Left kidney (tissue), 1 donor: ENCODE measurements at regions not wholly inside any gene's neighbourhood (a gene's known extent, or its start where the extent isn't known, plus 50 kb on each side); places are given as distances from the start of the nearest gene placed in this dataset.
"Not testable (repeated sequence)": the region's sequence is repeated elsewhere in the genome, so short reads cannot be mapped to it uniquely, and the experiment has no call there.

Source experiments
- DNase-seq: peaks from one replicate; pipeline ENCODE4 v3.0.0-alpha.2; 2013

DNA sequence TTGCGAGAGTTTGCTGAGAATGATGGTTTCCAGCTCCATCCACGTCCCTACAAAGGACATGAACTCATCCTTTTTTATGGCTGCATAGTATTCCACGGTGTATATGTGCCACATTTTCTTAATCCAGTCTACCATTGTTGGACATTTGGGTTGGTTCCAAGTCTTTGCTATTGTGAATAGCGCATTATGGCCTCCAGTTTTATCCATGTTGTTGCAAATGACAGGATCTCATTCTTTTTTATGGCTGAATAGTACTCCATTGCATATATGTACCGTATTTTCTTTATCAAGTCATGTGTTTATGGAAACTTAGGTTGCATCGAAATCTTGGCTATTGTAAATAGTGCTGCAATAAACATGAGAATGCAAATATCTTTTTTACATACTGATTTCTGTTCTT, 266.1 kb upstream of the STXBP6 start:
- DNase-seq, result not testable (repeated sequence)

DNA sequence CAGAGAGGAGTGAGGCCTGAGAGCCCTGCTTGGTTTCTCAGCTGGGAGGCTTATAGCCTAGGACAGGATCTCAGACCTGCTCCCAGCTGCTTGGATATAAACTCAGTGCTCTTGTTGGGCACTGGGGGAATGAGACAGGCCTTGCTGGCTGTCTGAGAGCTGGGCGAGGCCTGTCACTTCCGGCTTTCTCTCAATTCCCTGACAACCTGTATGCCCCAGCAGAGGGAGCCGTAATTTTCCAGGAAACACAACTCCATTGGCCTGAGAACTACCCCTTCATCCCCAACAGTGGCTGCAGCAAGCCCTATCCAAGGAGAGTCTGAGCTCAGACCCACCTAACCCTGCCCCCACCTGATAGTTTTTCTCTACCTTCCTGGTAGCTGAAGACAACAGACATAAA, 258.3 kb upstream of the STXBP6 start:
- no peak for DNase-seq

DNA sequence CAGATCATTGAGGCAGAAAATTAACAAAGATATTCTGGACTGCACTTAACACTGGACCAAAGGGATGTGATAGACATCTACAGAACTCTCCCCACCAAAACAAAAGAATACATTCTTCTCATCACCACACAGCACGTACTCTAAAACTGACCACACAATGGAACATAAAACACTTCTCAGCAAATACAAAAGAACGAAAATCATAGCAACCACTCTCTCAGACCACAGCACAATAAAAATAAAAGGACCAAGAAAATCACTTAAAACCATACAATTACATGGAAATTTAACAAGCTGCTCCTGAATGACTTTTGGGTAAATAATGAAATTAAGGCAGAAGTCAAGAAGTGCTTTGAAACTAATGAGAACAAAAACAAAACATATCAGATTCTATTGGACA, 254.0 kb upstream of the STXBP6 start:
- no peak for DNase-seq

DNA sequence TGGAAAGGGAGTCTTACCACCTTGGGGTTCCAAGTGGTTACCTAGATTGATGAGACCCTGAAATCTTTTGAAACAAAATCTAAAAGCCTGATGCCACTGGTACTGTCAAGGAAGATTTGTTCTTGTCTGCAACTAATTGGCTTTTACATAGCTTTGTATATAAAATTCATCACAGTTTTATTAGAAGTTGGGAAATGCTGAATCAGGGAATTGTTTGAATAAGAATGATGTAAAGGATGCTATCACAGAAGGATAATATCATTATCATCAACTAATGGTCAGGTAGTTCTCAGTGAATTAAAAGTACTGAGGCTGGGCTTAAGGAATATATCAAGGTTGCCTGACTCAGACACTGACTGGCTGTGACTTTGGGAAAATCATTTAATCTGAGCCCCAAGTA, 248.3 kb upstream of the STXBP6 start:
- DNase-seq, result no peak

DNA sequence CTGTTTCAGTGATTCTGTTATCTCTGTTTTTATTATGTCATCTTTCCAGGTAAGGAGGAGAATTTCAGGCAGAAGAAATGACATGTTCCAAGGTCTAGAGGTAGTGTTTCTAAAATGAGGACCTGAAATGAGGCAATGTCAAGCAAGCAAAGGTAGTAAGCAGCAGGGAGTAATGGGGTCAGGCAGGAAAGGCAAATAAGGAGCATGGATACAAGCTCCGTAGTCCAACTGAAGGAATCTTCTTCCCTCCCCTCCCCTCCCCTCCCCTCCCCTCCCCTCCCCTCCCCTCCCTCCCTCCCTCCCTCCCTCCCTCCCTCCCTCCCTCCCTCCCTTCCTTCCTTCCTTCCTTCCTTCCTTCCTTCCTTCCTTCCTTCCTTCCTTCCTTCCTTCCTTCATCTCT, 240.2 kb upstream of the STXBP6 start:
- not testable (repeated sequence) for DNase-seq

DNA sequence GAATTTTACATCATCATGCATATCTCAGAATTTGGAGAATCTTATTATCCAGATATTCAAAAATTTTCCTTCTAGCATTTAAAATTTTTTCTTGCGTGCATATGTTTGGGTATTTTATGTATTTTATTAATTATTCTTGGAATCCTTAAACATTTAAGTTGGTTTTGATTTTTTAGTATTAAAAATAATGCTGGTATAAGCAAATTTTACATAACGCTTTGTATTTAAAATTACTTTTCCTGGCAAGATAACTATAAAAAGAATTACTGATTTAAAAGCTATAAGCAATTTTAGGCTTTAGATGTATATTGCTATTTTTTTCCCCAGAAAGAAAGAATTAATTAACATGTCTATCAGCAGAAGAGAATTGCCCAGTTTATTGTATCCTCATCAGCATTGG, 224.6 kb upstream of the STXBP6 start:
- no peak for DNase-seq

DNA sequence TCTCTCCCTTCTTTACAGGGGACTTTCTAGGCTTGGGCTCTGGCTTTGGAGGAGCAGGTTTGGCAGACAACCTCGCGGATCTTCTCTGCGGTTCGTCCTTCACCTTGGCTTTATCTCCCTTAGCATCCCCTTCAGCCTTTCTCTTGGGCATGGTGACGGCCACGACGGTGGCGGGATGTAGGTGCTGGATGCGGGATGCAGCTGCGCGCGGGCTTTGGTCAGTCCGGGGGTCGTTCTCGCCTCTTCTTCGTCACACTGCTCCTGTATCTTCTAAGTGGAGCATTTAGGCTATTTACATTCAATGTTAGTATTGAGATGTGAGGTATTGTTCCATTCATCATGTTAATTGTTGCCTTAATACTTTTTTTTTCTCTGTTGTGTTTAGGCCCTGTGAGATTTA, 217.2 kb upstream of the STXBP6 start:
- DNase-seq, result no peak

DNA sequence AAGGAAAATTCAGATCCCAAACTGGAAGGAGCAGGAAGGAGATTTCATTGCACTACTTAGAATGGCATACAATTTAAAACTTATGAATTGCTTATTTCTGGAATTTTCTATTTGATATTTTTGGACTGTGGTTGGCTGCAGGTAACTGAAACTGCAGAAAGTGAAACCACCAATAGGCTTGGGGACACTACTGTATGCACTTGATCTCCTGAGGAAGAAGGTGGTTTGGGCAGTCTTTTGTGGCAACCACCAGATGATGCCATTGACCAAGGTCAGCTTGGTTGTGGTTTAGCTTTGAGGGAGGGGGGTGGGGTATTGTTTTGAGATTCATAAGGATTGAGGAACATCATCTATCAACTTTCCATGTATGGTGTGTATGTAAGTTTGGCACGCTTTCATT, 209.5 kb upstream of the STXBP6 start:
- no peak for DNase-seq

DNA sequence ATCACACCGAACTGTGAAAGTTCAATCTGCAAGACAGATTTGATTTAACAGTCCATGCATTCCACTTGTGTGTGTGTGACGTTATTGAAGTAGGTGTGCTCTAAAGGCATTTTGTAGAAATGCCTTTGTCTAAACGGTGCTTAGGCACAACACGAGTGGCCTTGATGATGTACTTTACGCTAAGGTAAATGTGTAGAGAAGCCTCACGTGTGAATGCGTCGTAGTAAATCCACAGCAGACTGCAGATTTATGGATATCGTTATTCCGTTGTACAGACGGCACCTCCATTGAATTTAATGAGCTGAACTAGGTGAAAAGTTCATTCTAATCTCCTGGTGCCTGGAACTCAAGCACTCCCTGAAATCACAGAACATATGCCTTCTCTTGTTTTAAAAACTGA, 202.8 kb upstream of the STXBP6 start:
- DNase-seq, result no peak

DNA sequence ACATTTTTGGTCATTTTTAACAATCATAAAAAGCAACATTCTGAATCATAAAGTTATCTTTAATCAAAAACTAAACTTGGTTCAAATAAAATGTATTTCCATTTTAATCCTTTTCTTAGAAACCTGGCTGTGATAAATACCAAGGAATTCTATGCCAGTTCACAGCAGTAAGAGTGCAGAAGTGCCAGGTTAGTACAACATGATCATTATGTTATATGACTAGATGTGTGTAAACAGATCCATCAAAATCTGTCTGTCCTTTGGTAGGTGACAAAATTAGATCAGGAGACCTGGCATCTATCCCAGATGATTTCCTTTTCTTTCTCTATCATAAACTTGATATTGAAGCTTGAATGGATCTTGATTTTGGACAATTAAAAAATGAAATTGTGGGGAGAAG, 200.6 kb upstream of the STXBP6 start:
- DNase-seq, result no peak

DNA sequence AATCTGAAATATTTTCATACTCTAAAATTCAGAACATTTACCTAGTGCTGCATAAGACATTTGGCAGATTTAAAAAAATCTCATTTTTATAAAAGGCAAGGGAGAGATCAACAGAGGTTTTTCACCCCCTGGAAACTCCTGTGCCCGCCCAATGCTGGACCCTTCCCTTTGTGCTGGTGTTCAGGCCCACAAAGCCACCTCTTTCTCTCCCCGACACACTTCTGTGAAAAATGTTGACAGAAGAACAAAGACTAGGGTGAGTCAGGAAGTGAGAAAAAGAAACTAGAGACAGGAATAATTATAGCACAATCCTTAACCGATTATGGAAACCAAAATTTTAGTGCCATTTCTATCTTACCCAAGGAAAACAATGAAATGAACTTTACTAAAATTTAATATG, 197.7 kb upstream of the STXBP6 start:
- no peak for DNase-seq

DNA sequence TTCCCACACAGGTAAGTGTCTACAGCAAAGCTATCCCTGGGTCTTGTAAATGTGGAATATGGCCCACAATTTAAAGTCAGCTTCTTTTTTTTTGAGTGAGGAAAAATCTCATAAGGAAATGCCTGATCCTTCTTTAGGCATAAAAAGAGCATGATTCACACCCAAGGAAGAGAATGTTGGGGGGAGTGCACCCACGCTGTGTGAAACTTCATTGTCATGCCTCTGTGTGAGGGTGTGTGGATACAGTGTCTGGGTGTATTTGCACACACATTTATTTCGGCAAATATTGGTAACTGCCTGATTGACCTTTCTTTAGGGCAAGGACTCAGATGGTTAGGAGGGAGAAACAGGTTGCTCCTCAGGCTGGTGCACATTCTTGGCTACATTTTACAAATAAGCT, 196.8 kb upstream of the STXBP6 start:
- no peak for DNase-seq

DNA sequence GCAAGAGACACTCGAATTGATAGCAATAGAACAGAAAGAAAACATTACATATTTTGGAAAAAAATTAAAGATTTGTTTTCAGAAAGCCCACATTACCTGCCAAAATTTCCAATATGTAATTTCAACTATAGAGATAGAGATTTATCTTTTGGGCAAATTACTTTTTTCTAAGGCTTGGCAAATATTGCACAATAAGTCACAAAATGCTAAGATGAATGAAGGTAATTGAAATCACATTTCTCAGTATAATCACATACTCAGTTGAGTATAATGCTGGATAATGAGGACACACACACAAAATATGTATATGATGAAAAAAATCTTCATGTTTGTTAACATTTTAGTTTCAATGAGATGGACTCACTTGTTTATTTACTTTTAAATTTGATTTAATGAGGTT, 189.2 kb upstream of the STXBP6 start:
- DNase-seq, result no peak

DNA sequence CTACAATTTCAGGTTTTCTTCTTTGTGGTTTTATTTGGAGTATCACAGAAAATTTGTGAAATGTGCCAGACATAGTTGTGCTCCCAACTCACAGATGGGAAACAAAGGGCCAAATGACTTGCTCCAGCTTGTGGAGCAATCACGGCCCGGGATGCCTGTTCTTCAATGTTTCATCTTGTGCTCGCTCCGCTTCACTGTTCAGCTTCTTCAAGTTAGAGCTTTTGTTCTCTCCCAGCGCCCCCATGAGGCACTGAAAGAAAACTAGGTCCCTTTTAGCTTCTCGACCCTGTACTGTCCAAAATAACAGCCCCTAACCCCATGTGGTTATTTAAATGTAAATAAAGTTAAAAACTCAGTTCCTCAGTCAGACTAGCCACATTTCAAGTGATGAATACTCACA, 187.9 kb upstream of the STXBP6 start:
- DNase-seq, result peak; percentile 20

DNA sequence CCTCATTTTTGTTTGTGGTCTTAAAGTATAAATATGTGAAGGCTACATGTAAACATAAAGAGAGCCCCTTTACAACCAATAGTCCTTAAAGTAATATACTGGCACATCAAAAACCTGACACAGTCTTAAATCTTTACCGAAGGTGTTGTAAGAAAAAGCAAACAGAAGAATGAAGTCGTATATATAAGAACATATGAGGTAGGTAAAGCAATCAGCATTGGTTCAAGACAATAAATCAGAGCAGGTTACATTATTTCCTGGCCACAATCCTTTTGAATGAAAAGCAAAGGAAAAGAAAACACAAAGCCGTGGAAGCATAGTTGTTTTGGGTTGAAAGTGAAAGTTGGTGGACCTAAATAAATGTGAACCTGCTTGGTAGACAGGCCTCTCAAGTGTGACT, 183.7 kb upstream of the STXBP6 start:
- no peak for DNase-seq

DNA sequence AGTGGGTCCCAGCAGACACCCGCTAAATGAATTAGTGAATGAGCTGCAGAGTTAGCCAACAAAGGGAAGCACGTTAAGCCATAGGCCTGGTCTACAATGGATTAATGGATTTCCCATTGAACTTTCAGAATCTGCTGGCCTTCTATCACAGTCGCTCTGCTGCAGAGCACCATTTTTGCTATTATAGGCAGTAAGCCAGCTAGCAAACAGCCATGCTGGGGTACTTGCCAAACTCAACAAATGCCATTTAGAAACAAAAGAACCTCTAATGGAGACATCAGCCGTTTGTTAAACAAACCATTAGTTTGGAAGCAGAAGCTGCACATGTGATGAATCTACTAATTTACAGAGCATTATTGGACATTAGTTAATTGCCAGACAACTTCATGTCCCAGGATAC, 181.1 kb upstream of the STXBP6 start:
- peak; percentile 28 for DNase-seq

DNA sequence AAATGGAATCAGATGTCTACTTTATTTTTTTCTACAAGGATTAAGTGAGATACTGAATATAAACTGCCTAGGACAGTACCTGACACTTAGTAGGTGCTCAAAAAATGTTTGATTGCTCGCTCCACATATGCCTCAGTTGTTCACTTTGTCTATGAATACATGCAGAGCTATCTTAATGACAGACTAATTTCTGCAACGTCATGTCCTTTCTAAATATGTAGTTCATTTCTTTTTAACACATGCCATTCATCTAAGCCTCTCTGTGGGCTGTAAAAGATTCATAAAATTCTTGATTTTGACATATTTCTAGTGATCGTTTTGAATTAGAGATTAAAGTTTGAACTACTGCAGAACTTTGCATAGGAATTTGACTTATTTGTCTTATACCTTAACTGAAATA, 176.3 kb upstream of the STXBP6 start:
- no peak for DNase-seq

DNA sequence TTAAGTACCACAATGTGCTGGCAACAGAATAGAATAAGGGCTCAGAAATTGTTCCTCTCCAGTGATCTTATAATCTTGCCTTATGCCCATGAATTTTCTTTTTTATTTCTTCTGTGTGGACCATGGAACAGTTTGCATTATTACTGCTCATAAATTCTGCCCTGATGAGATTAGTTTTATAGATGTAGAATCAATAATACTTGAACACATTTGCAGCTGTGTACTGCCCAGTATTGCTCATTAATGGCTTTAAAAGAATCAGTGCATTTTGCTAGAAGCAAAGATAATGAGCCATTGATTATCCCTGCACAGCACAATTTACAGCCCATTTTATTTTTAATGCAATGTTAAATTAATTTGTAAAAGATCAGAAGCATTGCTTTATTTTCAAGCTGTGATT, 172.3 kb upstream of the STXBP6 start:
- no peak for DNase-seq

DNA sequence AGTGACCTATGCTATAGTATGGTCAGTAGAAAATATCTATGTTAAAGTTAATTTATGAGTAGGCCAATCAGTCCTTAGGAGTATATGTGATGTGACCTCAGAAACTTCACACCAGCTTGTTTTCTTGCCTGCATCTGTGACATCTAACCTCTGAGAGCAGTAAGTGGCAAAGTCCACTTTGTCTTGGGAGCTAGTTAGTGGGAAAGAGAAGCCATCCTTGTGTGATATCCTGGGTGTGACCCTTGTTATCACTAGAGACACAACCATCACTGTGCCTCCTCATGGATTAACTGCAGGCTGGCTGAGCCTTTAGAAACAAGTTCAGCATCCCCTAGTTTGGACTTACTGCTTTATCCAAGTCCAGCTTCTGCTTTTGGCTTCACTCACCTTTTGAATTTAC, 170.6 kb upstream of the STXBP6 start:
- no peak for DNase-seq

DNA sequence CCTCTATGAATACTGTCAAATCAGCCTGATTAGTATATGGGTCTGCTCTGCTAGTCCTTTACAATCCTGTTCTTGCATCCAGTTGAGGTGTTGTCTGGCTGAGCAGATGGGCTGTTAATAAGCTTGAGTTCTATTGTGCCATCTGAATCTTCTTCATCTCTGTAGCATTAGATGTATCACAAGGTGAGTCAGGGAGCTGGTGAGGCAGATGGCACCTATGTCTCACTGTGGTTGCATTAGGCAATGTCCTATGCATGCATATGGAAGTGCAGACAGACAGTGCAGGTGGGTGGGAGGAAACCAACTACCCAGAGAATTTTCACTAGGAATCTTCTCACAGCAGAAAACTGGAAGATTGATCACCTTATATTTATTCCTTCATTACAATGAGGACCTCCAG, 165.7 kb upstream of the STXBP6 start:
- no peak for DNase-seq

DNA sequence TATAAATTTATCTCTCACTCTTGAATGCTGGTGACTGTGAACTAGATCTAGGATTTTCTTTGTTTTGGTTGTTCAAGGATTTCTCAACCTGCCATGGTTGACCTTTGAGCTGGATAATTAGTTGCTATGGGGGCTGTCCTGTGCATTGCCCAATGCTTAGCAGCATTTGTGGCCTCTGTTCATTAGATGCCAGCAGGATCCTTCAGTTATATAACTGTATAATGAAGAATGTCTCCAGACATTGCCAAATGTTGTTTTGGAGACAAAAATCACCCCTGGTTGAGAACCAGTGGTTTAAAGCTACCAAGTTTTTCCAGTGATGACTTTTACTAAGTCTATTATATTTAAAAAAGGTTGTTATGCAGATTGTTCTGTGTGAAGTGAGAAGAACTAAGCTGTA, 147.9 kb upstream of the STXBP6 start:
- DNase-seq, result no peak

DNA sequence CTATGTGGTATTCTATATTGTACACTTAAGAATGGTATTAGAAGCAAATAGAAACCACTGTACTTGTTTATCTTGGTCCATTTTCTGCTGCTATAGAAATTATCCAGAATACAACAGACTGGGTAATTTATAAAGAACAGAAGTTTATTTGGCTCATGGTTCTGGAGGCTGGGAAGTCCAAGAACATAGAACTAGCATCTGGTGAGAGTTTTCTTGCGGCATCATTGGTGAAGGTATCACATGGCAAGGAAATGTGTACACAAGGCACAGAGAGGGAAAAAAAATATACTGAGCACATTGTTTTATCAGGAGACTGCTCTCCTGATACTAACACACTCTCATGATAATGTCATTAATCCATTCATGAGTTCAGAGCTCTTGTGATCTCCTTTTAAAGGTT, 130.3 kb upstream of the STXBP6 start:
- no peak for DNase-seq

DNA sequence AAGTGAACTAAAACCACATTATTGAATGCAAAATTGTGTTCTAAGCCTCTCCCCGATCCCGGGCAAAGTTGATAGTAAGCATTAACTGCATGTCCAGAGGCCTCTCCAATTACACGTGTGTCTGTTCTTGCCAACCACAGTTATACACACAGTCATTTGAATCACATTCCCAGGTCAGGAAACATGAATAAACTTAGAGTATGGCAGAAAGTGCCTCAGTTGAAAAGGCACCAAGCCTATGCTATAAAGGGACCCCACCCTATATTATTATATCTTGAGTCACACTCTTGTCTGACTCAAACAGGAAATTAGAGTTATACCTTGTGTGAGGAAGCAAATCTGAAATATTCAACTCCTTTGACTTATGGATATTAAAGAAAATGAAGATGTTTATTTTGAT, 128.3 kb upstream of the STXBP6 start:
- no peak for DNase-seq

DNA sequence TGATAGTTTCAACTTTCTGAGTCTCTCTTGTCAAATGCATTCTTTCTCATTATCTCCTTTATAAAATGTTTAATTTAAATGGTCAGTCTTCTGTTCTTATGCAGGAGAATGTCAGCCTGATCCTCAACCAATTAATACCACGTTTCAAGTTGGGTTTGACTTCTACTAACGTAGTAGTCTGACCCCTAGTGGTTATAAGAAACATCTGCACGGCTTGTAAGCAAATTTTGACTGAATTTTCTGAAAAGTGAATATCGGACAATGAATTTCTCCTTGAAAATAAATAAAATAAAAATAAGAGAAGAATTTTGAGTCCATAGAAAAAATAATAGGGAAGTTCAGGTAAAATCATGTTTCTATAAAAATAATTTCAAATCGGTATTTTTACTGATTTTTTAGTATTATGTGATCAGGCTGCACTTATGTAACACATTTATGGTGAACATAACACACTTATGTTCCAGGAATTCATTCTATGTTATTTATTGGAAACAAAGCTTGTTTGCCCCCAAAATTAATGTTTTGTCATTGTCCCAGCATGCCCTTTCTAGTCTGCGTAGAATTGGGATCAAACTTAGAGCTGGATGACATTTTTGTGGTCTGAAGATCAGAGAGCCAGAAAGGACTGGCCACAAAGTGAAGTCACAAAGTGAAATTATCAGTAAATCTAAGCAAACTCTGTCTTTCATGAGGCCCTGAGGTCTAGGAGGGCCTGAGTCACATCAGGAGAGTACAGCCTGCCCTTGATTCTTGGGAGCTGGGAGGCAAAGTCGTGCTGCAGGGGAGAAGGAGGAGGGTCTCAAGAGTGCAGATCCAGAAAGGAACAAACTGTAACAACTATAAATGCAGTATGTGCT, 101.2 kb upstream of the STXBP6 start:
- DNase-seq, result peak; percentile 34

DNA sequence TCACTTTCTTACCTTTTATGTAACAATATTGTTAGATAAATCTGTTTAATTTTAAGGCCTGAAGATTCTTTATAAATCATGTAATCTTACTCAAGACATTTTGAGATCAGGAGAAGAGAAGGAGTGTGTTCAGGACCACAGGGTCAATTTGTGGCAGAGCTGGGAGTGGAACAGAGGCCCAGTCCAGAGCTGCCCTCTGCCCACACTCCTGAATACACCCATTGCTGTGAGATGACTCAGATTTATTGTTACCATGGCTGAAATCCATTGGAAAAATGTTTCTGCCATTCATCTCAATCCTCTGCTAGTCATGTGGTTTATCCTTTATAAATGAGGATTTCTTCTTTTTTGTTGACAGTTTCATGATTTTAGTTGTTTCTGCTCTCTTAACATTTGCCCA, 100.5 kb upstream of the STXBP6 start:
- DNase-seq, result no peak
